K562 (cell line): ENCODE measurements at regions not wholly inside any gene's neighbourhood (a gene's known extent, or its start where the extent isn't known, plus 50 kb on each side); places are given as distances from the start of the nearest gene placed in this dataset.
"Not testable (repeated sequence)": the region's sequence is repeated elsewhere in the genome, so short reads cannot be mapped to it uniquely, and the experiment has no call there.

Experiments used
- SMAD2 ChIP-seq: fragments of 150-350 bp; IDR thresholded peaks from 2 replicates; pipeline ENCODE4 v1.6.1; 2014; ENCODE audit warnings: low read depth, mild to moderate bottlenecking, low read length
- STAT5A ChIP-seq: IDR thresholded peaks from 2 replicates; pipeline ENCODE4 v1.6.1; 2012; ENCODE audit warnings: low read length, inconsistent platforms, borderline replicate concordance
- ZKSCAN8 ChIP-seq: fragments of 200-800 bp; sonication (Bioruptor generic); IDR thresholded peaks from 2 replicates; pipeline ENCODE4 v1.6.1; 2016; ENCODE audit warnings: missing genetic modification characterization, missing compliant biosample characterization
- ZNF644 ChIP-seq: fragments of 200-800 bp; sonication (Bioruptor generic); IDR thresholded peaks from 2 replicates; pipeline ENCODE4 v1.6.1; 2016; ENCODE audit warnings: low read depth, missing genetic modification characterization, missing compliant biosample characterization

DNA sequence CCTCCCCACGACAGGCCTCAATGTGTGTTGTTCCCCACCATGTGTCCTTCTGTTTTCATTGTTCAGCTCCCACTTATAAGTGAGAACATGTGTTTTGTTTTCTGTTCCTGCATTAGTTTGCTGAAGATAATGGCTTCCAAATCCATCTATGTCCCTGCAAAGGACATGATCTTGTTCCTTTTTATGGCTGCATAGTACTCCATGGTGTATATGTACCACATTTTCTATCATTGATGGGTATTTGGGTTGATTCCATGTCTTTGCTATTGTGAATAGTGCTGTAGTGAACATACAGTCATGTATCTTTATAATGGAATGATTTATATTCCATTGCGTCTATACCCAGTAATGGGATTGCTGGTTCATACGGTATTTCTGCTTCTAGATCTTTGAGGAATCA is 71.5 kb upstream of the RGPD5 start:
- not testable (repeated sequence) for TF ChIP-seq SMAD2; ZNF644 (tag); ZKSCAN8; STAT5A
